ENCODE measurements at regions not wholly inside any gene's neighbourhood (a gene's known extent, or its start where the extent isn't known, plus 50 kb on each side); places are given as distances from the start of the nearest gene placed in this dataset.

DNA sequence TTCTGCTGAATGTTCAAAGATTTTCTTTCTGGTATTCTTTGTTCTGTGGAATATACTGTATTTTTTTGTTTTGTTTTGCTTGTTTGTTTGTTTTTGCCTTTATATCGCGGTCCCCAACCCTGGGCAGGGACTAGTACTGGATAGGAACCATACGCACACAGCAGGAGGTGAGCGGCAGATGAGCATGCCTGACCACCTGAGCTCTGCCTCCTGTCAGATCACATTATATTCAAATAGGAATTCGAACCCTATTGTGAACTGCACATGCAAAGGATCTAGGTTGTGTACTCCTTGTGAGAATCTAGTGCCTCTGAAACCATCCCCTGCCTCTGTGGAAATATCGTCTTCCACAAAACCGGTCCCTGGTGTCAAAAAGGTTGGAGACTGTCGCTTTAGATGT is 83.3 kb upstream of the ANO3 start:
- no peak for DNase-seq (ENCODE audit: low spot score)

- no peak for DNase-seq (ENCODE audit: low spot score)
Observed at GRCh38 chr11:26254378-26254777, 77.6 kb upstream of the ANO3 start.

GRCh38 chr11:26263769-26264168 is 68.2 kb upstream of the ANO3 start:
- no peak for DNase-seq (ENCODE audit: low spot score)

DNA sequence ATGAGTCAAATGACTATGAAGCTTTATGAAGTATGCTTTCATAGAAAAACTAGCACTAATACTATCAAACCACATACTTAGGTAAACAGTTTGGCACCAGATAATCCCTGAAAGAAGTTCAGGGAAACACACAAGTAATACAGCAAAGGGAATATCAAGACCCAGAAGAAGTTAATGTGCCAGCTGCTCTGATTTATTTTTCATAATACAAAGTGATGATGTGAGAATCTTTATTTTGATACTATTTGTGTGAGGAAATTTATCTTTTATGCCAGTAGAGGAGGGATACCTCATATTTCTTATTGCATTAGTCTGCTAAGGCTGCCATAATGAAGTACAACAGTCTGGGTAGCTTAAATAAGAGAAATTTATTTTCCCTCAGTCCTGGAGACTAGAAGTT is 67.7 kb upstream of the ANO3 start:
- DNase-seq (ENCODE audit: low spot score): no peak

- DNase-seq (ENCODE audit: low spot score): no peak
Observed at GRCh38 chr11:26268980-26269660, 62.8 kb upstream of the ANO3 start.

DNA sequence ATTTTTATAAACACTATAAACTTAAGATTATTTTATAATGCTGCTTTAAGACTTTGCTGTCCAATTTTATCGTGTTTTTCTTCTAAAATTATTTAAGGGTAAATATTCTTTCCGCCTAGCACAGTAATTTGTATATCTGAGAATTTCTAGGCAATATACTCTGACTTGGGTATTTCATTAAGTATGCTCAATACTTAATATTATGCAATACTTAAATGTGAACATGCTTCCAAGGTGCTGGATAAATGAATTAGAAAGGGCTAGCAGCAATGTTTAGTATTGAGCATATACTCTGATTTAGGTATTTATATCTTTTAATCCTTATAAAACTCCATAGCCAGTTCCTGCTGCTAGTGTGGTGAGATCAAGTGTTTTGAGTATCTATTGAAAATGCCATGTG is 60.3 kb upstream of the ANO3 start:
- no peak for DNase-seq (ENCODE audit: low spot score)

- peak; percentile 42 for DNase-seq (ENCODE audit: low spot score)
Observed at GRCh38 chr11:26276798-26277424, 55.0 kb upstream of the ANO3 start.

DNA sequence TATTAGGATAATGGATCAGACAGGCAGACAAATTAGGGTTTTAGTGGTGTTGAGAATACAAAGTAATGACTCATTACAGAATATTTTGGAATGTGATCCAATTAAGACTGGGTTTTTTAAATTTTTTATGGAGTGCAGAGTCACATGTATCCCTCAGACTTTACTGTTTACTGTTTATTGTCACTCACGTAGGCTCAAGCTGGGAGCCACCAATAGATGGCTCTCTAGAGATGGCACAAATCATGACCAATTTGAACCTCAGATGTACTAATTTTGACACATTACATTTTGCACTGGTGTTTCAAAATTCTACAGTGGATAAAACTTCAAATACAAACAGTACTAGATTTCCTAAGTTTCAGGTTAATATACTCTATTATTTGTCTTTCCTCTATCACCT is 53.6 kb upstream of the ANO3 start:
- DNase-seq (ENCODE audit: low spot score): no peak

All from CD4-positive, alpha-beta T cell treated with Interleukin-15 for 4 hours (primary cell).